GM23338 (cell line): ENCODE measurements at regions not wholly inside any gene's neighbourhood (a gene's known extent, or its start where the extent isn't known, plus 50 kb on each side); places are given as distances from the start of the nearest gene placed in this dataset.

Experiments used
- ATAC-seq: fragments of 200-7000 bp; cut with Tn5 transposase; 3 replicates; pipeline ENCODE4 v1.9.1; 2020
- DNase-seq: peaks from one replicate; pipeline ENCODE4 v3.0.0-alpha.2; 2015; ENCODE audit warnings: low spot score
- H2AFZ ChIP-seq: fragments of 200-600 bp; sonication (generic); 2 replicates; pipeline ENCODE4 v1.8.0; 2016; ENCODE audit warnings: antibody characterized with exemption, mild to moderate bottlenecking, moderate library complexity
- H3F3A ChIP-seq: fragments of 200-600 bp; sonication (generic); replicated peaks from 2 replicates; pipeline ENCODE4 v1.8.0; 2017; ENCODE audit warnings: antibody characterized with exemption, mixed run types, low read depth
- H3K27ac ChIP-seq: fragments of 200-600 bp; sonication (generic); 2 replicates; pipeline ENCODE4 v1.6.1; 2016; ENCODE audit warnings: low read depth
- H3K27me3 ChIP-seq: fragments of 200-600 bp; sonication (generic); 2 replicates; pipeline ENCODE4 v1.8.0; 2016; ENCODE audit warnings: mild to moderate bottlenecking, mixed run types, moderate library complexity; ENCODE audit not compliant: insufficient read depth
- H3K36me3 ChIP-seq: fragments of 200-600 bp; sonication (generic); 2 replicates; pipeline ENCODE4 v1.8.0; 2016; ENCODE audit warnings: mild to moderate bottlenecking; ENCODE audit not compliant: insufficient read depth
- H3K4me1 ChIP-seq: fragments of 200-600 bp; sonication (generic); 2 replicates; pipeline ENCODE4 v1.8.0; 2016; ENCODE audit warnings: mild to moderate bottlenecking, moderate library complexity; ENCODE audit not compliant: insufficient read depth
- H3K4me2 ChIP-seq: fragments of 200-600 bp; sonication (generic); 2 replicates; pipeline ENCODE4 v1.7.1; 2017; ENCODE audit warnings: mixed run types
- H3K4me3 ChIP-seq: fragments of 200-600 bp; sonication (generic); 2 replicates; pipeline ENCODE4 v1.6.1; 2016; ENCODE audit warnings: mixed run types
- H3K79me2 ChIP-seq: fragments of 200-600 bp; sonication (generic); replicated peaks from 2 replicates; pipeline ENCODE4 v1.8.0; 2017; ENCODE audit warnings: mild to moderate bottlenecking; ENCODE audit not compliant: insufficient read depth
- H3K9me2 ChIP-seq: fragments of 200-600 bp; sonication (generic); 2 replicates; pipeline ENCODE4 v1.8.0; 2017; ENCODE audit not compliant: insufficient read depth
- H4K20me1 ChIP-seq: fragments of 200-600 bp; sonication (generic); replicated peaks from 2 replicates; pipeline ENCODE4 v1.8.0; 2017; ENCODE audit warnings: mild to moderate bottlenecking; ENCODE audit not compliant: insufficient read depth
- H3K27ac Mint-ChIP-seq: 2 replicates; pipeline ENCODE4 v1.8.0; 2020; ENCODE audit warnings: inconsistent platforms, mild to moderate bottlenecking, moderate library complexity, mixed read lengths
- H3K27me3 Mint-ChIP-seq: 3 replicates; pipeline ENCODE4 v1.8.0; 2022; ENCODE audit warnings: low read depth, mild to moderate bottlenecking, moderate library complexity, mixed read lengths, inconsistent platforms; ENCODE audit not compliant: insufficient read depth, poor library complexity
- H3K36me3 Mint-ChIP-seq: 3 replicates; pipeline ENCODE4 v1.8.0; 2021; ENCODE audit warnings: low read depth, mild to moderate bottlenecking, inconsistent platforms, moderate library complexity, mixed read lengths
- H3K4me1 Mint-ChIP-seq: 3 replicates; pipeline ENCODE4 v1.8.0; 2020; ENCODE audit warnings: mild to moderate bottlenecking, inconsistent platforms, mixed read lengths
- H3K4me3 Mint-ChIP-seq: 3 replicates; pipeline ENCODE4 v1.8.0; 2021; ENCODE audit warnings: moderate library complexity, mild to moderate bottlenecking, inconsistent platforms, mixed read lengths
- H3K9me3 Mint-ChIP-seq: 3 replicates; pipeline ENCODE4 v1.8.0; 2020; ENCODE audit warnings: moderate library complexity, mild to moderate bottlenecking, inconsistent platforms, mixed read lengths
- CREB1 ChIP-seq: fragments of 250-450 bp; sonication (Bioruptor Pico); IDR thresholded peaks from 2 replicates; pipeline ENCODE4 v1.5.0; 2020; ENCODE audit warnings: low read depth, mild to moderate bottlenecking, moderate library complexity
- EZH2 ChIP-seq: fragments of 200-600 bp; sonication (generic); IDR thresholded peaks from one replicate; pipeline ENCODE4 v1.8.0; 2017; ENCODE audit warnings: antibody characterized with exemption, mild to moderate bottlenecking, low read depth; ENCODE audit not compliant: unreplicated experiment
- EZH2phosphoT487 ChIP-seq: fragments of 200-600 bp; sonication (generic); IDR thresholded peaks from one replicate; pipeline ENCODE4 v1.8.1; 2018; ENCODE audit warnings: antibody characterized with exemption; ENCODE audit not compliant: unreplicated experiment
- JUNB ChIP-seq: IDR thresholded peaks from one replicate; pipeline ENCODE4 v1.6.1; 2016; ENCODE audit warnings: antibody characterized with exemption; ENCODE audit not compliant: unreplicated experiment
- NANOG ChIP-seq: IDR thresholded peaks from 2 replicates; pipeline ENCODE4 v1.6.1; 2016; ENCODE audit warnings: antibody characterized with exemption, borderline replicate concordance
- POLR2AphosphoS5 ChIP-seq: IDR thresholded peaks from 2 replicates; pipeline ENCODE4 v1.6.1; 2016; ENCODE audit warnings: antibody characterized with exemption, low read depth
- STAT1 ChIP-seq: IDR thresholded peaks from one replicate; pipeline ENCODE4 v1.6.1; 2016; ENCODE audit warnings: antibody characterized with exemption; ENCODE audit not compliant: unreplicated experiment
- ZNF114 ChIP-seq: fragments of 250-450 bp; sonication (Bioruptor Pico); IDR thresholded peaks from 2 replicates; pipeline ENCODE4 v1.5.0; 2020; ENCODE audit warnings: mild to moderate bottlenecking, moderate library complexity
- ZNF331 ChIP-seq: fragments of 250-450 bp; sonication (Bioruptor Pico); IDR thresholded peaks from 2 replicates; pipeline ENCODE4 v1.5.0; 2020; ENCODE audit warnings: low read depth, mild to moderate bottlenecking, moderate library complexity
- TF ChIP-seq, protein P1 (sequence below): IDR thresholded peaks from 2 replicates; pipeline ENCODE4 v1.6.1; 2016; ENCODE audit warnings: antibody characterized with exemption
- TF ChIP-seq, protein P2 (sequence below): fragments of 250-450 bp; sonication (Bioruptor Pico); IDR thresholded peaks from 2 replicates; pipeline ENCODE4 v1.5.0; 2020; ENCODE audit warnings: mild to moderate bottlenecking, moderate library complexity
- TF ChIP-seq, protein P3 (sequence below): IDR thresholded peaks from one replicate; pipeline ENCODE4 v1.6.1; 2018; ENCODE audit warnings: antibody characterized with exemption; ENCODE audit not compliant: unreplicated experiment

DNA sequence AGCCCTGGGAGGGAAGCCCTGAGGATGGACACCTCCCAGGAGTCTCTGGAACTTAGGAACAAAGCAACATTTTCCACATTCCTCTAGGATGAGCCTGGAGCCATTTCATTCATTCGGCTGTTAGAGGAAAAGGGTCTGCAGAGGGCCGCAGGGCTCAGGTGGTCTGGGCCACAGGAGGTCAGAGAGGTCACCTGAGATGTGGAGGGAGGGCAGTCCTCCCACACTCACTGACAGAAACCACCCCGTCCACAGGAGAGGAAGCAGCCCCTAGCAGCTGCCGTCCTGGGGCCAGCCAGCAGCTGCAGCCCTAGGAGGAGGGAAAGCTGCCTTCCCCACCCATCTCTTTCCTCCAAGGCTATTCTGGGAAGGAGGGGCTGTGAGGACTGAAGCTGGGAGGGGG is 207.0 kb downstream of the CDC5L start:
- Histone ChIP-seq H3K4me3 (no peak overlapping the region), H3K27me3 (no peaks in the 10 kb centered on the region), H4K20me1 (no peaks in the 10 kb centered on the region), H3K4me2 (no peak overlapping the region), H3K9me2 (no peaks in the 10 kb centered on the region), H3F3A (no peaks in the 10 kb centered on the region), H3K36me3 (no peaks in the 10 kb centered on the region), H3K27ac (no peak overlapping the region), H3K4me1 (no peaks in the 10 kb centered on the region), H3K79me2 (no peaks in the 10 kb centered on the region), H2AFZ (peak overlapping the region; percentile 70; the same call in 1 of the 2 replicates)
- Mint-ChIP-seq H3K9me3 (peaks cover 11% of the 10 kb centered on the region), H3K27me3 (peaks cover 11% of the 10 kb centered on the region), H3K36me3 (peaks cover 5% of the 10 kb centered on the region; the same call in 1 of the 3 replicates), H3K27ac (no peak overlapping the region), H3K4me3 (no peak overlapping the region), H3K4me1 (peaks cover 8% of the 10 kb centered on the region)
- DNase-seq (peak; percentile 37), ATAC-seq (peak; percentile 59)
- TF ChIP-seq ZNF331 (CRISPR knock-in tag) = no peak
- TF ChIP-seq STAT1 = no peak
- TF ChIP-seq NANOG = no peak
- TF ChIP-seq ZNF114 (CRISPR knock-in tag) = no peak
- no peak for TF ChIP-seq JUNB
- TF ChIP-seq, protein P1, sequence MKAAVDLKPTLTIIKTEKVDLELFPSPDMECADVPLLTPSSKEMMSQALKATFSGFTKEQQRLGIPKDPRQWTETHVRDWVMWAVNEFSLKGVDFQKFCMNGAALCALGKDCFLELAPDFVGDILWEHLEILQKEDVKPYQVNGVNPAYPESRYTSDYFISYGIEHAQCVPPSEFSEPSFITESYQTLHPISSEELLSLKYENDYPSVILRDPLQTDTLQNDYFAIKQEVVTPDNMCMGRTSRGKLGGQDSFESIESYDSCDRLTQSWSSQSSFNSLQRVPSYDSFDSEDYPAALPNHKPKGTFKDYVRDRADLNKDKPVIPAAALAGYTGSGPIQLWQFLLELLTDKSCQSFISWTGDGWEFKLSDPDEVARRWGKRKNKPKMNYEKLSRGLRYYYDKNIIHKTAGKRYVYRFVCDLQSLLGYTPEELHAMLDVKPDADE = no peak

DNA sequence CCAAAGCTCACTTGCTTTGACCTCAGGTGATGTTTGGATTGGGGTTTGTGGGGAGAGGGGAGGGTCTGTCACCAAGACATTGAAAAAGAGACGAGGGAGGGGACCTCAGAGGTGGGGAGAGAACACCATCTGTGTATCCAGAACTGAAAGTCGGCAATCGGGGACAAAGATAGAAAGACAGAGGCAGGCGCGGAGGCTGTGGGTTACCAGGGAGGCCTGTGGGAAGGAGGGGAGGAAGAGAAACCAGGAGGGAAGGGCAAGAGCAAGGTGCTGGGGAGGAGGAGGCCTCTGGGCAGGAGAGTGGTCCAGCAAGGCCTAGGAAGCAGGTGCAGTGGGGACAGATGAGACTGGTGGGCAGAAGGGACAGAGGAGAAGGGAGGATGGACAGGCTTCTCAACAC is 211.2 kb downstream of the CDC5L start:
- Mint-ChIP-seq H3K4me1 (peaks cover 5% of the 10 kb centered on the region), H3K4me3 (no peak overlapping the region), H3K27ac (no peak overlapping the region), H3K9me3 (no peaks in the 10 kb centered on the region), H3K27me3 (peaks cover 4% of the 10 kb centered on the region), H3K36me3 (no peaks in the 10 kb centered on the region)
- peak overlapping the region; percentile 59; the same call in 1 of the 2 replicates for H2AFZ ChIP-seq
- H3F3A ChIP-seq = no peaks in the 10 kb centered on the region
- ATAC-seq (no peak), DNase-seq (no peak)
- no peaks in the 10 kb centered on the region for H3K36me3 ChIP-seq
- no peak overlapping the region for H3K27ac ChIP-seq
- no peaks in the 10 kb centered on the region for H3K9me2 ChIP-seq
- H4K20me1 ChIP-seq = no peaks in the 10 kb centered on the region
- H3K4me1 ChIP-seq = no peaks in the 10 kb centered on the region
- no peak overlapping the region for H3K4me3 ChIP-seq
- H3K4me2 ChIP-seq = no peak overlapping the region
- H3K27me3 ChIP-seq = no peaks in the 10 kb centered on the region
- no peaks in the 10 kb centered on the region for H3K79me2 ChIP-seq
- TF ChIP-seq EZH2 = no peak
- no peak for TF ChIP-seq CREB1
- no peak for TF ChIP-seq POLR2AphosphoS5
- no peak for TF ChIP-seq JUNB
- TF ChIP-seq EZH2phosphoT487 = no peak
- TF ChIP-seq, protein P2, sequence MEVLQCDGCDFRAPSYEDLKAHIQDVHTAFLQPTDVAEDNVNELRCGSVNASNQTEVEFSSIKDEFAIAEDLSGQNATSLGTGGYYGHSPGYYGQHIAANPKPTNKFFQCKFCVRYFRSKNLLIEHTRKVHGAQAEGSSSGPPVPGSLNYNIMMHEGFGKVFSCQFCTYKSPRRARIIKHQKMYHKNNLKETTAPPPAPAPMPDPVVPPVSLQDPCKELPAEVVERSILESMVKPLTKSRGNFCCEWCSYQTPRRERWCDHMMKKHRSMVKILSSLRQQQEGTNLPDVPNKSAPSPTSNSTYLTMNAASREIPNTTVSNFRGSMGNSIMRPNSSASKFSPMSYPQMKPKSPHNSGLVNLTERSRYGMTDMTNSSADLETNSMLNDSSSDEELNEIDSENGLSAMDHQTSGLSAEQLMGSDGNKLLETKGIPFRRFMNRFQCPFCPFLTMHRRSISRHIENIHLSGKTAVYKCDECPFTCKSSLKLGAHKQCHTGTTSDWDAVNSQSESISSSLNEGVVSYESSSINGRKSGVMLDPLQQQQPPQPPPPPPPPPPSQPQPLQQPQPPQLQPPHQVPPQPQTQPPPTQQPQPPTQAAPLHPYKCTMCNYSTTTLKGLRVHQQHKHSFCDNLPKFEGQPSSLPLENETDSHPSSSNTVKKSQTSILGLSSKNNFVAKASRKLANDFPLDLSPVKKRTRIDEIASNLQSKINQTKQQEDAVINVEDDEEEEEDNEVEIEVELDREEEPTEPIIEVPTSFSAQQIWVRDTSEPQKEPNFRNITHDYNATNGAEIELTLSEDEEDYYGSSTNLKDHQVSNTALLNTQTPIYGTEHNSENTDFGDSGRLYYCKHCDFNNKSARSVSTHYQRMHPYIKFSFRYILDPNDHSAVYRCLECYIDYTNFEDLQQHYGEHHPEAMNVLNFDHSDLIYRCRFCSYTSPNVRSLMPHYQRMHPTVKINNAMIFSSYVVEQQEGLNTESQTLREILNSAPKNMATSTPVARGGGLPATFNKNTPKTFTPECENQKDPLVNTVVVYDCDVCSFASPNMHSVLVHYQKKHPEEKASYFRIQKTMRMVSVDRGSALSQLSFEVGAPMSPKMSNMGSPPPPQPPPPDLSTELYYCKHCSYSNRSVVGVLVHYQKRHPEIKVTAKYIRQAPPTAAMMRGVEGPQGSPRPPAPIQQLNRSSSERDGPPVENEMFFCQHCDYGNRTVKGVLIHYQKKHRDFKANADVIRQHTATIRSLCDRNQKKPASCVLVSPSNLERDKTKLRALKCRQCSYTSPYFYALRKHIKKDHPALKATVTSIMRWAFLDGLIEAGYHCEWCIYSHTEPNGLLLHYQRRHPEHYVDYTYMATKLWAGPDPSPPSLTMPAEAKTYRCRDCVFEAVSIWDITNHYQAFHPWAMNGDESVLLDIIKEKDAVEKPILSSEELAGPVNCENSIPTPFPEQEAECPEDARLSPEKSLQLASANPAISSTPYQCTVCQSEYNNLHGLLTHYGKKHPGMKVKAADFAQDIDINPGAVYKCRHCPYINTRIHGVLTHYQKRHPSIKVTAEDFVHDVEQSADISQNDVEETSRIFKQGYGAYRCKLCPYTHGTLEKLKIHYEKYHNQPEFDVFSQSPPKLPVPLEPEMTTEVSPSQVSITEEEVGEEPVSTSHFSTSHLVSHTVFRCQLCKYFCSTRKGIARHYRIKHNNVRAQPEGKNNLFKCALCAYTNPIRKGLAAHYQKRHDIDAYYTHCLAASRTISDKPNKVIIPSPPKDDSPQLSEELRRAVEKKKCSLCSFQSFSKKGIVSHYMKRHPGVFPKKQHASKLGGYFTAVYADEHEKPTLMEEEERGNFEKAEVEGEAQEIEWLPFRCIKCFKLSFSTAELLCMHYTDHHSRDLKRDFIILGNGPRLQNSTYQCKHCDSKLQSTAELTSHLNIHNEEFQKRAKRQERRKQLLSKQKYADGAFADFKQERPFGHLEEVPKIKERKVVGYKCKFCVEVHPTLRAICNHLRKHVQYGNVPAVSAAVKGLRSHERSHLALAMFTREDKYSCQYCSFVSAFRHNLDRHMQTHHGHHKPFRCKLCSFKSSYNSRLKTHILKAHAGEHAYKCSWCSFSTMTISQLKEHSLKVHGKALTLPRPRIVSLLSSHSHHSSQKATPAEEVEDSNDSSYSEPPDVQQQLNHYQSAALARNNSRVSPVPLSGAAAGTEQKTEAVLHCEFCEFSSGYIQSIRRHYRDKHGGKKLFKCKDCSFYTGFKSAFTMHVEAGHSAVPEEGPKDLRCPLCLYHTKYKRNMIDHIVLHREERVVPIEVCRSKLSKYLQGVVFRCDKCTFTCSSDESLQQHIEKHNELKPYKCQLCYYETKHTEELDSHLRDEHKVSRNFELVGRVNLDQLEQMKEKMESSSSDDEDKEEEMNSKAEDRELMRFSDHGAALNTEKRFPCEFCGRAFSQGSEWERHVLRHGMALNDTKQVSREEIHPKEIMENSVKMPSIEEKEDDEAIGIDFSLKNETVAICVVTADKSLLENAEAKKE = no peak
- TF ChIP-seq, protein P3, sequence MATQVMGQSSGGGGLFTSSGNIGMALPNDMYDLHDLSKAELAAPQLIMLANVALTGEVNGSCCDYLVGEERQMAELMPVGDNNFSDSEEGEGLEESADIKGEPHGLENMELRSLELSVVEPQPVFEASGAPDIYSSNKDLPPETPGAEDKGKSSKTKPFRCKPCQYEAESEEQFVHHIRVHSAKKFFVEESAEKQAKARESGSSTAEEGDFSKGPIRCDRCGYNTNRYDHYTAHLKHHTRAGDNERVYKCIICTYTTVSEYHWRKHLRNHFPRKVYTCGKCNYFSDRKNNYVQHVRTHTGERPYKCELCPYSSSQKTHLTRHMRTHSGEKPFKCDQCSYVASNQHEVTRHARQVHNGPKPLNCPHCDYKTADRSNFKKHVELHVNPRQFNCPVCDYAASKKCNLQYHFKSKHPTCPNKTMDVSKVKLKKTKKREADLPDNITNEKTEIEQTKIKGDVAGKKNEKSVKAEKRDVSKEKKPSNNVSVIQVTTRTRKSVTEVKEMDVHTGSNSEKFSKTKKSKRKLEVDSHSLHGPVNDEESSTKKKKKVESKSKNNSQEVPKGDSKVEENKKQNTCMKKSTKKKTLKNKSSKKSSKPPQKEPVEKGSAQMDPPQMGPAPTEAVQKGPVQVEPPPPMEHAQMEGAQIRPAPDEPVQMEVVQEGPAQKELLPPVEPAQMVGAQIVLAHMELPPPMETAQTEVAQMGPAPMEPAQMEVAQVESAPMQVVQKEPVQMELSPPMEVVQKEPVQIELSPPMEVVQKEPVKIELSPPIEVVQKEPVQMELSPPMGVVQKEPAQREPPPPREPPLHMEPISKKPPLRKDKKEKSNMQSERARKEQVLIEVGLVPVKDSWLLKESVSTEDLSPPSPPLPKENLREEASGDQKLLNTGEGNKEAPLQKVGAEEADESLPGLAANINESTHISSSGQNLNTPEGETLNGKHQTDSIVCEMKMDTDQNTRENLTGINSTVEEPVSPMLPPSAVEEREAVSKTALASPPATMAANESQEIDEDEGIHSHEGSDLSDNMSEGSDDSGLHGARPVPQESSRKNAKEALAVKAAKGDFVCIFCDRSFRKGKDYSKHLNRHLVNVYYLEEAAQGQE = no peak
